ENCODE measurements at regions not wholly inside any gene's neighbourhood (a gene's known extent, or its start where the extent isn't known, plus 50 kb on each side); places are given as distances from the start of the nearest gene placed in this dataset.

DNA sequence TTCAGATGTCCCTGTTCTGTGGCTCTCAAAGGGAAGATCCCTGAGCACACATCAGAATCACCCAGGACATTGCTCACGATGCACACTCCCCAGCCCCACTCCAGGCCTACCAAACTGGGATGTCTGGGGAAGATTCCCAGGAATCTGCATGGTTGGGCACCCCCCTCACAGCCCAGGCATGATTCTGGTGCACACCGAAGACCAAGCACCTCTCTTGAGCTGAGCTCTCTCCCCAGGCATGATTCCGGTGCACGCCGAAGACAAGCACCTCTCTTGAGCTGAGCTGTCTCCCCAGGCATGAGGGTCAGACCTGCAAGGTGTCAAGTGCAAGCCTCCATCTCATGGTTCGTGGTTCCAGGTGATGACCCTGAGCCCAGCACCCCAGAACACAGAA, 112.2 kb upstream of the MEF2A start:
- TF ChIP-seq, protein P1, sequence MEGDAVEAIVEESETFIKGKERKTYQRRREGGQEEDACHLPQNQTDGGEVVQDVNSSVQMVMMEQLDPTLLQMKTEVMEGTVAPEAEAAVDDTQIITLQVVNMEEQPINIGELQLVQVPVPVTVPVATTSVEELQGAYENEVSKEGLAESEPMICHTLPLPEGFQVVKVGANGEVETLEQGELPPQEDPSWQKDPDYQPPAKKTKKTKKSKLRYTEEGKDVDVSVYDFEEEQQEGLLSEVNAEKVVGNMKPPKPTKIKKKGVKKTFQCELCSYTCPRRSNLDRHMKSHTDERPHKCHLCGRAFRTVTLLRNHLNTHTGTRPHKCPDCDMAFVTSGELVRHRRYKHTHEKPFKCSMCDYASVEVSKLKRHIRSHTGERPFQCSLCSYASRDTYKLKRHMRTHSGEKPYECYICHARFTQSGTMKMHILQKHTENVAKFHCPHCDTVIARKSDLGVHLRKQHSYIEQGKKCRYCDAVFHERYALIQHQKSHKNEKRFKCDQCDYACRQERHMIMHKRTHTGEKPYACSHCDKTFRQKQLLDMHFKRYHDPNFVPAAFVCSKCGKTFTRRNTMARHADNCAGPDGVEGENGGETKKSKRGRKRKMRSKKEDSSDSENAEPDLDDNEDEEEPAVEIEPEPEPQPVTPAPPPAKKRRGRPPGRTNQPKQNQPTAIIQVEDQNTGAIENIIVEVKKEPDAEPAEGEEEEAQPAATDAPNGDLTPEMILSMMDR (IDR thresholded peaks at IDR 0.05), result no peak
- TF ChIP-seq POLR2A (IDR thresholded peaks at IDR 0.05), result no peak
